Hepatocyte (in vitro differentiated cells): ENCODE measurements at regions not wholly inside any gene's neighbourhood (a gene's known extent, or its start where the extent isn't known, plus 50 kb on each side); places are given as distances from the start of the nearest gene placed in this dataset.

Experiments
- EZH2 ChIP-seq: fragments of 200-600 bp; sonication (generic); IDR thresholded peaks from 2 replicates; pipeline ENCODE4 v1.6.1; 2016; ENCODE audit warnings: antibody characterized with exemption, mild to moderate bottlenecking, borderline replicate concordance
- TF ChIP-seq, protein P1 (sequence below): fragments of 200-600 bp; sonication (generic); IDR thresholded peaks from 2 replicates; pipeline ENCODE4 v1.5.1; 2016; ENCODE audit warnings: antibody characterized with exemption, mild to moderate bottlenecking; ENCODE audit not compliant: poor library complexity

DNA sequence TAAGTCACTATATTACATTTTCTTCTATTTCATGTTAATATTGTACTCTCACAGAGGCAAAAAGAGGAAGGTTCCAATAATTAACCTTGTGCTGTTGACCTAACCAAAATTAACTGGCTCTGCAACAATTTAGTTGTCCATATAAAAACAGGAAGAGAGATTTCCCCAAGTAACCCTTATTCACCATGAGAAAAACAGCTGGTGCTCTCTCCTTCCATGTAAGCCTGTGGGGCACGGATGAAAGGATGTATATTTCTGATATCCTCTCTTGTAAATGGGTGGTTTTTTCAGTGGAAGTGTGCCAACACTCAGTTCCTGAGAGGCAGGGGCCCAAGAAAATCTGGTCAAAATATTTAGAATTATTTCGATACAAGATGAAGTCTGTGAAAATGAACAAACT lies 358.1 kb downstream of the CRPPA start:
- TF ChIP-seq, protein P1, sequence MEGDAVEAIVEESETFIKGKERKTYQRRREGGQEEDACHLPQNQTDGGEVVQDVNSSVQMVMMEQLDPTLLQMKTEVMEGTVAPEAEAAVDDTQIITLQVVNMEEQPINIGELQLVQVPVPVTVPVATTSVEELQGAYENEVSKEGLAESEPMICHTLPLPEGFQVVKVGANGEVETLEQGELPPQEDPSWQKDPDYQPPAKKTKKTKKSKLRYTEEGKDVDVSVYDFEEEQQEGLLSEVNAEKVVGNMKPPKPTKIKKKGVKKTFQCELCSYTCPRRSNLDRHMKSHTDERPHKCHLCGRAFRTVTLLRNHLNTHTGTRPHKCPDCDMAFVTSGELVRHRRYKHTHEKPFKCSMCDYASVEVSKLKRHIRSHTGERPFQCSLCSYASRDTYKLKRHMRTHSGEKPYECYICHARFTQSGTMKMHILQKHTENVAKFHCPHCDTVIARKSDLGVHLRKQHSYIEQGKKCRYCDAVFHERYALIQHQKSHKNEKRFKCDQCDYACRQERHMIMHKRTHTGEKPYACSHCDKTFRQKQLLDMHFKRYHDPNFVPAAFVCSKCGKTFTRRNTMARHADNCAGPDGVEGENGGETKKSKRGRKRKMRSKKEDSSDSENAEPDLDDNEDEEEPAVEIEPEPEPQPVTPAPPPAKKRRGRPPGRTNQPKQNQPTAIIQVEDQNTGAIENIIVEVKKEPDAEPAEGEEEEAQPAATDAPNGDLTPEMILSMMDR, result no peak
- no peak for TF ChIP-seq EZH2
